HG02981 (cell line): ENCODE measurements at regions not wholly inside any gene's neighbourhood (a gene's known extent, or its start where the extent isn't known, plus 50 kb on each side); places are given as distances from the start of the nearest gene placed in this dataset.
"Not testable (repeated sequence)": the region's sequence is repeated elsewhere in the genome, so short reads cannot be mapped to it uniquely, and the experiment has no call there.

Experiments used
- ATAC-seq: cut with Tn5 transposase; IDR thresholded peaks from one replicate; pipeline ENCODE4 v1.9.1; 2021; ENCODE audit warnings: mild to moderate bottlenecking, moderate library complexity; ENCODE audit not compliant: unreplicated experiment

DNA sequence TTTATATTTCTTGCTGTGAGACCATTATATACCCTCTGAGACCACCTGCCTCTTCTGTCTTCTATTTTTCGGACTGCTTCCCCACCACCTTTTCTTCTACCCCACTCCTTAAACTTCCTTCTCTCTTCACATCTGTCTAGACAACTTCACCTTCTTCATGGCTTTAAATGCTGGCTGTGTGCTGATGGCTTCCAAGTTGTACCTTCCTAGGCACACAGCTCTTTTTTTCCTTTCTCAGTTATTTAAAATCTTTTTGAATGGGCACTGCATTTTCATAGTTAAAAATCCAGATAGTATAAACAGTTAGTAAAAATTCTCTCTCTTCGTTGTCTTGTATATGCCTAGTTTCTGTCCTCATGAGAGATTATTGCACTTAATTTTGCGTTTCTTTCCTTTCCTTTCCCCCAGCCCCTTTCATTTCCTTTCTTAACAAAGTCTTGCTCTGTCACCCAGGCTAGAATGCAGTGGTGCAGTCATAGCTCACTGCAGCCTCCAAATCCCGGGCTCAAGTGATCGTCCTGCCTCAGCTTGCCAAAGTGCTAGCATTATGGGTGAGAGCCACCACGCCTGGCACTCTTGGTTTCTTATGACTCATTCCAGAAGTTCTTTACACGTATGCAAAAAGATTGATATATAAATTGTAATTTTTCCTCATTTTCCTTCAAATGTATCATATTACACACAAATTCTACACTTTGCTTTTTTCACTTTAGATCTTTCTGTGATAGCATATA lies 114.3 kb downstream of the NPIPB5 start:
- no peak for ATAC-seq

GRCh38 chr16:22625967-22626366 lies 115.3 kb downstream of the NPIPB5 start:
- no peak for ATAC-seq

- ATAC-seq, result no peak
These were observed 116.4 kb downstream of the NPIPB5 start for GRCh38 chr16:22627043-22627442.

DNA sequence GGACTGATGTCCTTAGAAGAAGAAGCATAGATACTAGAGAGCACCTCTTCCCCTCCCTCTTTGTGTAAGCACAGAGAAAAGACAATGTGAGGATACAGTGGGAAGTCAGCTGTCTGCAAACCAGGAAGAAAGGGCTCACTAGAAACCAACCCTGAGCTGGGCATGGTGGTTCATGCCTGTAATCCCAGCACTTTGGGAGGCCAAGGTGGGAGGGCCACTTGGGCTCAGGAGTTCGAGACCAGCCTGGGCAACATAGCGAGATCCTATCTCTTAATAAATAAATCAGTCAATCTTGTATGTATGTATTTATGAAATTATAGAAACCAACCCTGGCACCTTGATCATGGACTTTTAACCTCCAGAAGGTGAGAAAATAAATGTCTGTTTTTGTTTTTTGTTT lies 118.3 kb downstream of the NPIPB5 start:
- no peak for ATAC-seq

DNA sequence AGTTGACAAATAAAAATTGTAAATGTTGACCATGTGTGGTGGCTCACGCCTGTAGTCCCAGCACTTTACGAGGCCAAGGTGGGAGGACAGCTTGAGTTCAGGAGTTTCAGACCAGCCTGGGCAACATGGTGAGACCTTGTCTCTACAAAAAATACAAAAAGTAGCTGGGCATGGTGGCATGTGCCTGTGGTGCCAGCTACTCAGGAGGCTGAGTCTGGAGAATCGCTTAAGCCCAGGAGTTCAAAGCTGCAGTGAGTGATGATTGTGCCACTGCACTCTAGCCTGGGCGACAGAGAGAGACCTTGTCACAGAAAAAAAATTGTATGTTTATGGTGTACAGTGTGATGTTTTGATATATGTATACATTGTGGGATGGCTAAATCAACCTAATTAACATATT lies 119.6 kb downstream of the NPIPB5 start:
- ATAC-seq, result no peak

GRCh38 chr16:22631264-22631663 lies 120.6 kb downstream of the NPIPB5 start:
- ATAC-seq, result no peak

DNA sequence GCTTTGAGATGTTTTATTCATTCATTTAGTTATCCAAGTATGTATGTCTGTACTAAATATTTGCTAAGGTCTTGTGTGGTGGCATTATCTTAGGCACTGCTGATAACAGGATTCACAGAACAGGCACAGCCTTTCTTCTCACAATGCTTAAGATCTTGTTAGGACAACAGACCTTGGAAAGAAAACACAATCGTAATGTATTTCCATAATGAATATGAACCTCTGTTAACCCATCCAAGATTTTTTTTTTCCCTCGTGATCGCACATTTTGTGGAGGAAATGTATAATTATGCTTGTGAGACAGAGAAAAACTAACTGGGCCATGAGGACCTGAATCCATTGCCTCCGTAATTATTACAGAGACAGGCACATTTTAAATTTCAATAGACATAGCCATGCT lies 121.9 kb downstream of the NPIPB5 start:
- ATAC-seq, result no peak

GRCh38 chr16:22633280-22633679 lies 122.6 kb downstream of the NPIPB5 start:
- ATAC-seq, result no peak

DNA sequence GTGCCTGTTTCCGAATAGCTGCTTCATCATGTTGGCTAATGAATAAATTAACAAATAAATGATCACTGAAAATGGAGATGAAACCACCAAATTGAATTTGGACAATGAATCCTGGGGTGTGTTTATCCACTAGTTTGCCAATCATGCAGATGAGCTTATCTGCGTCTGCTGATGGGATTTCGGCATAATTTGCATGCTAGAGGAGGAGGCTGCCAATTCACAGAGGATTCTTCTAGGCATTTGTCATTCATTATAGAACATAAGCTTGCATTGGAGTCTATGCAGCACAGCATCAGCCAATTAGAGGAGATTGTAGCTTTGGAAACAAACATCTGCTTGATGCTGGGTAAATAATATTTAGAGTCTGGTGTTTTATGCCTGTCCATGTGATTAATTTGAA lies 123.1 kb downstream of the NPIPB5 start:
- ATAC-seq, result no peak

DNA sequence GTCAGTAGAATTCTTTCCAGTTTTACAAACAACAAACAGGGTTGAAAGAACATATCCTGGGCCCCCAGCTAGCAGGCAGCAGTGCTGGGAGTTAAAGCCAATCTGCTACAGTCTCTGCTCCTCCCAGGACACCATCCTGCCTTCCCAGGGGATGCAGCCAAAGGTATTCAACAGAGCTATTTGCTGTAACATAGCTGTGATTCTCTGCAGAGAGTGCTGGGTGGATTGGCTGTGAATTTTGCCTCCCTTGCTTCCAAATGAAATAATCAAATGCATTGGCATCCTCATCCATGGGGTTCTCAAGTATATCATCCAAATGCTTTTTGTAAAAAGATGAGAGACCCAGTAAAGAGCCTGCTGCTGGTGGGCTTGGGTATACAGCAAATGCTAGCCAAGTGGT lies 124.3 kb downstream of the NPIPB5 start:
- ATAC-seq, result no peak

DNA sequence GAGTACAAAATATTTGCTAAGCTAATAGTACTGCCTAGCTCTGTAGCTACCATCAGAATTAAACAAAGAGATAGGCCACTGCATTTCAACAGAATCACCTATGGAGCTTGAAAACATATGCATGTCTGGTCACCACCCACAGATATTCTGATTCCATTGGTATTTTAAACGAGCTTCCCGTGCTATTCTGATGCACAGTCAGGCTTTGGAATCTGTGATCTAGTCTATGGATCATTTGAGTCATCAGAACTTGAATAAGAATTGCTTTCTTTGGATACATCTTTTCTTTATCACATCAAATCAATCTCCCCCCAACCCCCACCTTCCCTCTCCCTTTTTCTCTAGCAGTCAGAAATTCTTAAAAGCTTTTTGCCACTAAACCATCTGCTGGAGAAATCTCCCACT lies 124.7 kb downstream of the NPIPB5 start:
- no peak for ATAC-seq

DNA sequence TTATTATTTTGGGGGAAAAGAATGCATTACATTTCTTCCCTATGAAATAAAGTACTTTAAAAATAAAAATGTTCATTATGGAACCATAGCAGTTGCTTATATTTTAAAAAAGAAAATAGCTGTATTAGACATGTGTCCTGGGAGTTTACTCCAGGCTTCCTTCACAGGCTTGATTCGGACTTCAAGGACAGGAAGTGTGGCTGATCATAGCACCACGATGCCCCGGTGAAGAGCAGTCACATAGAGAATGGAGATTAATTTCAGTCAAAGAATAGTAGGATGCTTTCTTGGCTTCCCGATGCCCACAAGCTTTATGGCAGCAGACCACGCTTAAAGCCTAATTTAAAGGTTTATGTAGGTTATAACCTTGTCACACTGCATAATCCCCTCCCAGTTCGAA lies 125.1 kb downstream of the NPIPB5 start:
- ATAC-seq, result no peak

- ATAC-seq, result no peak
These were observed 127.9 kb downstream of the NPIPB5 start for GRCh38 chr16:22638393-22639206.

GRCh38 chr16:22641131-22641628 lies 130.5 kb downstream of the NPIPB5 start:
- ATAC-seq, result no peak

GRCh38 chr16:22642416-22643088 lies 131.9 kb downstream of the NPIPB5 start:
- ATAC-seq, result no peak

GRCh38 chr16:22643203-22643602 lies 132.5 kb downstream of the NPIPB5 start:
- not testable (repeated sequence) for ATAC-seq

GRCh38 chr16:22643886-22644285 lies 133.2 kb downstream of the NPIPB5 start:
- no peak for ATAC-seq

DNA sequence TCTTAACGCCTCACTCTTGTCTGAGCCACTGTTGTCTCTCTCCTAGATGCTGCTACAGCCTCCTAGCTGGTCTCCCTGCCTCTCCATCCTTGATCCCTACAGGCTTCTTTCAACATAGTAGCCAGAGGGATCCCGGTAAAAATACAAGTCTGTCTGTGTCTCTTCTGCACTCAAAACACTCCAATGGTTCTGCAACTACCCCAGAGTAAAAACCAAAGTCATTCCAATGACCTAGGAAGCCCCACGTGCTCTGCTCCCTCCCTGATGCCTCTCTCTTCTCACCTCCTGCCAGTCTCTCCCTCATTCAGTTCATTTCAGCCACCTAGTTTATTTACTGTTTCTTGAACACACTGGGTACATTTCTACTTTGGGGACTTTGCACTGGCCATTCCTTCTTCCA lies 135.2 kb downstream of the NPIPB5 start:
- ATAC-seq, result no peak

DNA sequence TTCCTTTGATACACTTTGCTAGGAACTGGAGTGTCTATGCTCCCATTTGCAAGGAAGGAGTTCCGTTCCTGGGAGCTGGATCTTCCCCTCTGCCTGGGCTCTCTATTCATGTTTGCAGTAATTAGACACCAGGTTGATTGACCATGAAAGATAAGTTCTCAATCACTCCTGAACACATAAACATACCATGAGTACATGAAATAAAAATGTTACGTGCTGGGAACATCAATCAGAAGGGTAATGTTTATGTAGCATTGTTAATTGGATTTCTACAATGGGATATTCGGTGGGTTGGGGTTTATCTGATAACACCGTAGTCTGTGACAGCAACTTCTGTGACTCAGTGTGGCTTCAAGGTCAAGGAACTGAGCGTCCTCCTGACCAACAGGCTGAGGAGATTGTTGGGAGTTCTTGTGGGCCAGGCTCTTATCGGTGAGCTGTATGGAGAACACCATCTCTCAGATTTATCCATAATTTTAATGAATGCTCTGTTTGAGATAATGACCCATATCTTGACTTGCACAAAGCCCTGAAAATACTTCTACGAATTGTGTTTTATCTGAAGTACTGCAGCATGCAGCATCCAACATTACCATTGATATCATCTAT lies 136.4 kb downstream of the NPIPB5 start:
- ATAC-seq, result no peak

DNA sequence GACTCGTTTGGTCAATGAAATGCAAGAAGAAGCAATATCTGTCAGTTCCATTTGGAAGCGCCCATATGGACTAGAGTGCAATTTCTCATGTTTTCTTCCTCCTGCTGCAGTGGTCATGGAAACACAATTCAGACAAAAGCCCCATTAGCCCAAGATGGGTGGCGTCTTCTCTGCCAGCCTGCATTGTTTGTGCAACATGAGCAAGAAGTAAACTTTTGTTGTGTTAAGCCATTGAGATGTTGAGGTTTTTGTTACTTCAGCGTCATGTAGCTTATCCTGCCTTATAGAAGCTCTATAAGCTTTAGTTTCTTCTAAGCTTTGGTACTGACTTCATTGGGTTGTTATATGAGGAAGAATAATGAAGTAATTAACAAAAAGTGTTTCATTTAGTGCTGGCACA lies 137.4 kb downstream of the NPIPB5 start:
- no peak for ATAC-seq

- ATAC-seq, result no peak
These were observed 138.2 kb downstream of the NPIPB5 start for GRCh38 chr16:22648941-22649340.
